ENCODE measurements at regions not wholly inside any gene's neighbourhood (a gene's known extent, or its start where the extent isn't known, plus 50 kb on each side); places are given as distances from the start of the nearest gene placed in this dataset.
"Not testable (repeated sequence)": the region's sequence is repeated elsewhere in the genome, so short reads cannot be mapped to it uniquely, and the experiment has no call there.

GRCh38 chr21:9572782-9573181, 948.6 kb upstream of the TPTE start:
- not testable (repeated sequence) for DNase-seq

- not testable (repeated sequence) for DNase-seq
Measured at GRCh38 chr21:9573528-9573927, 947.9 kb upstream of the TPTE start.

DNA sequence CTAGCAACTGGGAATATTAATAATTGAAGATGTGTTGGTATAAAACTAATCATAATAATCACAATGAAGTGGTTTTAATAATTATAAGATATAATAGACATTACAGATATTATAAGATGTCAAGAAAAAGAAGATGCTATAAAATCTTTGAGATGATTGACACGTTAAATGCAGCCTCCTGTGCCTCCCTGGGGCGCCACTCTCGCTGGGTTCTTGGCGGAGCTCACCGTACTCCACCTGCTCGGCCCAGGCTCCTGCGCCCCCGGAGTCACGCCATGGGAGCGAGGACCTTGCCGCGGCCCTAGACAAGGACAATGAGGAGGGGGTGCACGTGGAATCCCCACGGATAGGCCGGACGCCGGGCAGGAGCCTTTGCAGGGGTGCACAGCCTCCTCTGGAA, 942.1 kb upstream of the TPTE start:
- not testable (repeated sequence) for DNase-seq

DNA sequence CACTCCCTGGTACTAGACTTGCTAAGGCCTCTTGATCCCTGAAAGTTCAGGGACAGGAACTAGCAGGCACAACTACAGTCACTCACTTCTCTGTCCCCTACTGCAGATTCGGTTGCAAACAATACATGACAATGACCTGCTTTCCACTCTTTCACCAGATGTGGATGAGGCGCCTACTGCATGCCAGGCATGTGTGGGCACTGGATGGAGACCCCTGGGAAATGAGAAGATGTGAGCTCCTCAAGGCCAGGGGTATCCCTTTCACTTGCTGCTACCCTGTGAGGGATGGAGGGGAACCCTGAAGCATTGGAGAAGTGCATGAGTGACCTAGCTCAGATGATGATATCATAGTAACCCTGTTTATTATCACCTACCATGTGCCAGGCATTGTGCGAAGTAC, 933.4 kb upstream of the TPTE start:
- DNase-seq, result not testable (repeated sequence)

DNA sequence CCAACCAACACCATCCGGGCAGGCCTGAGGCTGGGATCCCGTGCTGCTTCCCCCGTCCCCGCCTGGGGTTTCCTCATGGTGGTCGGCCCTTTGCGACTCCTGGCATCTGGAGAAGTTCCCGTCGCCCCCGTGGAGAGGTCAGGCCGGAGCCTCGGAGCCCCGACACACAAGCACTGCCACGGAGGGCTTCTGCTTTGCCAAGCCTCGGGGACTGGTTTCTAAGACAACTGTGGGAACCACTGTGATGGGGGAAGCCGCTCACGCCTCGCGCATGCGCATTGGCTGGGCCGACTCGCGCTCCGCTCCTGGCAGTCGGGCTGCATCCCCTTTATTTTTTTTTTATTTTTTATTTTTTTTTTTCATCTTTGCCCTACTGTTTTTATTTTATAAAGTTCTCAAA, 928.8 kb upstream of the TPTE start:
- DNase-seq, result not testable (repeated sequence)

- DNase-seq, result not testable (repeated sequence)
Measured at GRCh38 chr21:9593646-9594045, 927.7 kb upstream of the TPTE start.

GRCh38 chr21:9614011-9614410, 907.4 kb upstream of the TPTE start:
- not testable (repeated sequence) for DNase-seq

GRCh38 chr21:9621121-9621793, 900.1 kb upstream of the TPTE start:
- DNase-seq, result not testable (repeated sequence)

DNA sequence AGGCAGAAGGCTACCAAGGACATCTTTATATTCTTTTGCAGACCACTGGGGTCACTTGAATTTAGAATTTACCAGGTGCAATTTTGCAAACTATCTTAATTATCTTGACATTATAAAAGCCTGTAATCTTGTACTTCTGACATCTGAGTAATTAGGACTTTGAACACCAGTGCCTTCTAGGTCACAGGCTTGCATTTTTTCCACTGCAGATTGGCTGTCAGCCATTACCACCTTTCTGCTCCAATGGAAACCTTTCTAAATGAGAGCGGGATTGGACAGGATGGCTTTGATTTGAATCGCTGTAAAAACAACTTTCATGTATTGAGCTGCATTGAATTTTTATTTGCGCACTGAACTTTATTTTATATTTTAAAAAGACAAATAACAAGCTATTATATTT, 893.3 kb upstream of the TPTE start:
- DNase-seq, result not testable (repeated sequence)

GRCh38 chr21:9647409-9647808, 874.0 kb upstream of the TPTE start:
- not testable (repeated sequence) for DNase-seq

GRCh38 chr21:9648331-9648730, 873.1 kb upstream of the TPTE start:
- not testable (repeated sequence) for DNase-seq

DNA sequence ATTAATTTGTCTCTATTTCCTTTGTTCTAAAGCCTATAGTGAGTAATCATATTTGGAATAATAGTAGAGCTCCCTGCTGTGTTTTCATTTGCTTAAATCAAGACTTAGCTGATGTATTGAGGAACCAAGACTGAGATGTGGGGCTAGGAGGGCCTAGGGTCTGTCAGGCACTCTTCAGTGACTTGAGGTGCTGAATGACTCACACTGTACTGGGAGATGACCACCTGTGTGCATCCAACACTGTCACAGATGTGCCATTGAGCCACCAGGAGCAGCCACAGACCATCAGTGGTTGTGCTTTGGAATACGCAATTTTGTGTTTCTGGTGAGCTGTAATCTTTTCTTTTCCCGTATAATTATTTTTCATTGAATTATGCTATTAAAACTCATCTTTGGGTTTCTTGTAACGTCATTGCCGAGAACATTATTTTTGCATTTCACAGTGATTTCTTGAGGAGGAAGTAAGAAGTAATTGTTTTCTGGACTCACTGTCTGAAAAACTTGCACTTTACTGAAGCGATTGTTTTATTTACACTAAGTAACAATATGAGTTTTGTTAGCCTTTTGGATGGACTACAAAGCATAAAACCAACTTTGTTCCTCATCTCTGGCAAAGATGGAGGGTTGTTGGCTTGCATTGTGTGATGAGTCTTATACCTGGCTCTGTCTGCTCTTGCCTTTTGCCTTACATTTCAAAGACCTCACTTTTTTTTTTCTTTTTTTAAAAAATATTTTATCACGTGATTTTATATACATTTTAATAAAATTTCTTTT, 872.2 kb upstream of the TPTE start:
- not testable (repeated sequence) for DNase-seq

DNA sequence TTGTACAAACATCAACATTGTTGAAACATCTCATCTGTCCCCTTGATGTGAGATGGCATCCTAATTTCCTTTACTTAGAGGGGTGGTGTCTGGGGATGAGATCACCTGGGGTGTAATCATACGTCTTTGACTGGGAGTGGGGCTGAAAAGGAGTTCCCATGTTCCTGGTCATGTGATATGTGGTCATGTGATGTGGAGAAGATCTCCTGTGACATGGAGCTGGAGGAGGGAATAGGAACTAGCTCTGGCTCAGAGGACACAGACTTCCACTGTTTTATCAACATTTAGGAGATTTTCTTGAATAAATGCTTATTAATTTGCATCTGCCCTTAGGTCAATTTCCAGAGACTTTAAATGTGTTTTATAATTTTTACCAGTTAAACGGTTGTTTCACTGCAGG, 868.6 kb upstream of the TPTE start:
- DNase-seq, result not testable (repeated sequence)

- not testable (repeated sequence) for DNase-seq
Measured at GRCh38 chr21:9655221-9655620, 866.2 kb upstream of the TPTE start.

GRCh38 chr21:9656455-9656854, 864.9 kb upstream of the TPTE start:
- not testable (repeated sequence) for DNase-seq

GRCh38 chr21:9657779-9658178, 863.6 kb upstream of the TPTE start:
- DNase-seq, result not testable (repeated sequence)

GRCh38 chr21:9659877-9660276, 861.5 kb upstream of the TPTE start:
- DNase-seq, result not testable (repeated sequence)

DNA sequence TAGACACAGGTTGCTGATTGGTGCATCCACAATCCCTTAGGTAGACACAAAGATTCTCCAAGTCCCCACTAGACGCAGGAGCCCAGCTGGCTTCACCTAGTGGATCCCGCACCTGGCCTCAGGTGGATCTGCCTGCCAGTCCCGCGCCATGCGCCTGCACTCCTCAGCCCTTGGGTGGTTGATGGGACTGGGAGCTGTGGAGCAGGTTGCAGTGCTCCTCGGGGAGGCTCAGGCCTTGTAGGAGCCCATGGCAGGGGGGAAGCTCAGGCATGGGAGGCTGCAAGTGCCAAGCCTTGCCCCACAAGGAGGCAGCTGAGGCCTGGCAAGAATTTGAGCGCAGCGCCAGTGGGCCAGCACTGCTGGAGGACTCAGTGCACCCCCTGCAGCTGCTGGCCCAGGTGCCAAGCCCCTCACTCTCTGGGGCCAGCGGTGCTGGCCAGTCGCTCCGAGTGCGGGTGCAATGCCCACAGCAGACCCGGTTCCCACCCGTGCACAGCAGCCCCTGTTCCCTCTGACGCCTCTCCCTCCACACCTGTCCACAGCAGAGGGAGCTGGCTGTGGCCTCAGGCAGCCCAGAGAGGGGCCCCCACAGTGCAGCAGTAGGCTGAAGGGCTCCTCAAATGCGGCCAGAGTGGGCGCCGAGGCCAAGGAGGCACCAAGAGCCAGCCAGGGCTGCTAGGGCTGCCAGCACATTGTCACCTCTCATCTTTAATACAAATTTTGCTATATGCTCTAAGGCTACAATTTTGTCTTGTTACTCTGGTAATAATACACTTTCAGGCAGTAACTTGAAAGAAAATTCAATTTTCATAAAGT, 857.3 kb upstream of the TPTE start:
- DNase-seq, result not testable (repeated sequence)

- not testable (repeated sequence) for DNase-seq
Measured at GRCh38 chr21:9675811-9676210, 845.6 kb upstream of the TPTE start.

DNA sequence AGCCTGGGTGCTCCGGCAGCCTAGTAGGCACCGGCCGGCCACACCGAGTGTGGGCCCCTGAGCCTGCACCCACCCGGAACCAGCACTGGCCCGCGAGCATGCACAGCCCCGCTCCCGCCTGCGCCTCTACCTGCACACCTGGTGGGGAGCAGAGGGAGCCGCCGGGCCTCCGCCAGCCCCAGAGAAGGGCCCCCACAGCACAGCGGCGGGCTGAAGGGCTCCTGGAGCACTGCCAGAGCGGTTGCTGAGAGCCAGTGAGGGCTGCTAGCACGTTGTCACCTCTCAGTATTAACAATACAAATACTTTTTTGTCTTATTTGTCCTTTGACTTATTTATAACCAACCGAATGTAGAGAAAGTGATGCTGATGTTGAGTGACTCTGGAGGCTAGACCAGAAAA, 842.4 kb upstream of the TPTE start:
- not testable (repeated sequence) for DNase-seq

- not testable (repeated sequence) for DNase-seq
Measured at GRCh38 chr21:9688945-9689344, 832.4 kb upstream of the TPTE start.

DNA sequence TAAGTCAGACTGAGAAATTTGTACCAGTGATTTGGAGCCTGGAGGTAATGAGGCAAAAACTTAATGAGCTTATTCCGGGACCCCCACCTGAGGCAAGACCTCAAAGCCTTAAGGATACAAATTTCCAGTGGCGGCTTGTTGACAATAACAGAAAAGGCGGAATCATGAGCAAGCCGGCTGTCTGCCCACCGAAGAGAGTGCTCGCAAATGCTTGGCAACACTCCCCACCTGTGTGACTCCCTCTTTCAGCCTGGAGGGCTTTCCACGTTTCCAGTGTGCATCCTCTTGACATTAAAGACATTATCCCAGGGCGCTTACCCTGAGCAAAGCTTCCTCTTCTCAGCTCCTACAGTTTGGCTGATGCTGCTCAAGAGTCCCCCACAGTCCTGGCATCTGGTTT, 830.4 kb upstream of the TPTE start:
- not testable (repeated sequence) for DNase-seq

DNA sequence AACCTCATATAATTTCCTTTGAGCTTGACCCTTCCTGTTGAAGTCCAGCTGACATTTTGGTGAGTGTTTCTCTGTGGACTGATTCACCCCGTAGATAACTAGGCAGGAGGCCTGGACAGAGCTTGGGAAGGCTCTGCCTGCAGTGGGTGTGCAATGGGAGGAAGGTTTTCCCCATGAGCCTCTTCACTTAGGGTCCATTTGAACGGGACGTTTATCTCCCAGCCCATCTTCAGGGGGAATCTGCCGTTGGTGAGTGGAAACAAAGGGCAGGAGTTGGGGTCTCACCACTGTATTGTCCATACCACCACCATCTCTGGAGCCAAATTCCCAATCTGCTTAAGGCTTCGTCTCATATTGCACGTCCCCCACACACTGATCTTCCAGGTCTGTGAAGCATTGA, 825.6 kb upstream of the TPTE start:
- not testable (repeated sequence) for DNase-seq

Measured in activated CD8-positive, alpha-beta memory T cell treated with anti-CD3 and anti-CD28 coated beads, Interleukin-2, amount 50 U/mL, for 4 hours (primary cell).